ENCODE measurements at regions not wholly inside any gene's neighbourhood (a gene's known extent, or its start where the extent isn't known, plus 50 kb on each side); places are given as distances from the start of the nearest gene placed in this dataset.

- 67 to 80% methylated on average over 1 to 2 of the region's 2 CpGs for WGBS, 2 donors (ENCODE audit: low coverage in 1 of 2)
- no peak for ATAC-seq
These were observed 779.5 kb downstream of the TRIML1 start for GRCh38 chr4:188918787-188919186.

GRCh38 chr4:188930822-188931221 lies 791.6 kb downstream of the TRIML1 start:
- Histone ChIP-seq H3K4me3 (no peak overlapping the region), H3K9me3 (no peaks in the 10 kb centered on the region), H3K4me1 (peaks cover 0 to 8% (median 0%) of the 10 kb centered on the region in 3 donors), H3K27me3 (no peaks in the 10 kb centered on the region), H3K27ac (no peak overlapping the region), H3K36me3 (no peaks in the 10 kb centered on the region)
- ATAC-seq: no peak
- TF ChIP-seq POLR2A (IDR thresholded peaks at IDR 0.05) (no peak), EP300 (IDR thresholded peaks at IDR 0.05) (no peak), CTCF (IDR thresholded peaks at IDR 0.05) (no peak), POLR2AphosphoS5 (IDR thresholded peaks at IDR 0.05) (no peak)
- 92% methylated on average over 2 of the region's 2 CpGs; no CpG with 5 or more reads in 1 of the 2 donors for WGBS, 2 donors (ENCODE audit: low coverage in 1 of 2)

More at GRCh38 chr4:188918787-188919186, 779.5 kb downstream of the TRIML1 start:
- H3K36me3 ChIP-seq: no peaks in the 10 kb centered on the region
- no peaks in the 10 kb centered on the region for H3K27me3 ChIP-seq
- no peaks in the 10 kb centered on the region for H3K4me1 ChIP-seq
- H3K27ac ChIP-seq: no peak overlapping the region
- no peak for TF ChIP-seq POLR2AphosphoS5 (IDR thresholded peaks at IDR 0.05)
- TF ChIP-seq CTCF (IDR thresholded peaks at IDR 0.05): no peak
- no peak for TF ChIP-seq EP300 (IDR thresholded peaks at IDR 0.05)
- no peak for TF ChIP-seq POLR2A (IDR thresholded peaks at IDR 0.05)
- no peak overlapping the region for H3K4me3 ChIP-seq
- peaks cover 0 to 31% (median 0%) of the 10 kb centered on the region in 3 donors for H3K9me3 ChIP-seq

- H3K27me3 ChIP-seq: no peaks in the 10 kb centered on the region
- H3K27ac ChIP-seq: no peak overlapping the region
- 32 to 35% methylated on average over 3 to 5 of the region's 5 CpGs for WGBS, 2 donors (ENCODE audit: low coverage in 1 of 2)
- H3K36me3 ChIP-seq: no peaks in the 10 kb centered on the region
- TF ChIP-seq EP300 (IDR thresholded peaks at IDR 0.05): no peak
- ATAC-seq: no peak
- H3K4me1 ChIP-seq: peaks cover 0 to 8% (median 0%) of the 10 kb centered on the region in 3 donors
- H3K9me3 ChIP-seq: no peaks in the 10 kb centered on the region
- no peak overlapping the region for H3K4me3 ChIP-seq
These were observed 795.2 kb downstream of the TRIML1 start for GRCh38 chr4:188934320-188934962.

- 33 to 36% methylated on average over 3 of the region's 3 CpGs for WGBS, 2 donors (ENCODE audit: low coverage in 1 of 2)
- Histone ChIP-seq H3K4me3 (no peak overlapping the region), H3K4me1 (no peaks in the 10 kb centered on the region), H3K36me3 (no peaks in the 10 kb centered on the region), H3K9me3 (no peaks in the 10 kb centered on the region), H3K27me3 (no peaks in the 10 kb centered on the region), H3K27ac (no peak overlapping the region)
- TF ChIP-seq POLR2AphosphoS5 (IDR thresholded peaks at IDR 0.05) (peak; percentile 45), CTCF (IDR thresholded peaks at IDR 0.05) (no peak), EP300 (IDR thresholded peaks at IDR 0.05) (no peak)
- no peak for ATAC-seq
These were observed 802.4 kb downstream of the TRIML1 start for GRCh38 chr4:188941524-188942119.

- no peak for ATAC-seq
- no peak overlapping the region for H3K27ac ChIP-seq
- H3K36me3 ChIP-seq: no peaks in the 10 kb centered on the region
- no peaks in the 10 kb centered on the region for H3K27me3 ChIP-seq
- no peak overlapping the region for H3K4me3 ChIP-seq
- TF ChIP-seq EP300 (IDR thresholded peaks at IDR 0.05) (no peak), POLR2AphosphoS5 (IDR thresholded peaks at IDR 0.05) (no peak), CTCF (IDR thresholded peaks at IDR 0.05) (no peak), POLR2A (IDR thresholded peaks at IDR 0.05) (no peak)
- 80 to 88% methylated on average over 1 to 3 of the region's 3 CpGs for WGBS, 2 donors (ENCODE audit: low coverage in 1 of 2)
- H3K9me3 ChIP-seq: no peaks in the 10 kb centered on the region
- no peaks in the 10 kb centered on the region for H3K4me1 ChIP-seq
These were observed 803.4 kb downstream of the TRIML1 start for GRCh38 chr4:188942606-188943005.

All from gastroesophageal sphincter (tissue), 4 donors.